HCT116 (cell line): ENCODE measurements at regions not wholly inside any gene's neighbourhood (a gene's known extent, or its start where the extent isn't known, plus 50 kb on each side); places are given as distances from the start of the nearest gene placed in this dataset.

Source experiments
- ATAC-seq: fragments of 200-7000 bp; cut with Tn5 transposase; 2 replicates; pipeline ENCODE4 v1.9.1; 2020; ENCODE audit warnings: mild to moderate bottlenecking, moderate library complexity
- BruUV-seq: library from RNA; stranded (reverse); fragments of 400-500 nt; replicated peaks from 2 replicates; lab custom pipeline; 2021; lab: Mats Ljungman, UMichigan
- CTCF ChIA-PET: fragments of 300-600 bp; sonication (Branson Sonifier 250); formaldehyde crosslinking; loops from one replicate; lab custom pipeline; 2021; ENCODE audit warnings: antibody characterized with exemption; lab: Charles Lee
- POLR2A ChIA-PET: fragments of 300-600, 350-600 bp; sonication (Branson Sonifier 250); formaldehyde crosslinking; loops from one replicate; lab custom pipeline; 2021; ENCODE audit warnings: antibody characterized with exemption; lab: Charles Lee
- RAD21 ChIA-PET, 2 experiments: fragments of 300-600 bp; sonication (Branson Sonifier 250); formaldehyde crosslinking; loops; one replicate each; lab custom pipeline; 2023; ENCODE audit warnings: low total read pairs in 2 of 2; ENCODE audit not compliant: uncharacterized antibody in 2 of 2, unreplicated experiment in 2 of 2, low non-redundant PET in 1 of 2; lab: Charles Lee
- DNase-seq: peaks from one replicate; pipeline ENCODE4 v3.0.0-alpha.2; 2010; ENCODE audit warnings: low read depth, low spot score
- H2AFZ ChIP-seq: fragments of 200-600 bp; shearing (Covaris generic), sonication (generic); 2 replicates; pipeline ENCODE4 v1.6.1; 2017; ENCODE audit warnings: low read depth, mixed run types, mixed read lengths, antibody characterized with exemption, low read length; ENCODE audit not compliant: poor library complexity, severe bottlenecking
- H3K27ac ChIP-seq: 2 replicates; pipeline ENCODE4 v1.5.1; 2012; ENCODE audit warnings: low read depth, low read length
- H3K27me3 ChIP-seq: fragments of 200-600 bp; sonication (generic); 2 replicates; pipeline ENCODE4 v1.6.1; 2016; ENCODE audit warnings: mixed run types, low read length, mixed read lengths; ENCODE audit not compliant: insufficient read depth
- H3K36me3 ChIP-seq, 2 experiments: fragments of 200-500 bp in 1 of 2; fragments of 200-600 bp in 1 of 2; sonication (Bioruptor generic) in 1 of 2; sonication (generic) in 1 of 2; 2 replicates each; pipeline versions ENCODE4 v1.5.1 to v1.6.1; 2014 to 2016; ENCODE audit warnings: low read length in 2 of 2, inconsistent platforms in 1 of 2, mixed read lengths in 1 of 2, mixed run types in 1 of 2; ENCODE audit not compliant: insufficient read depth in 2 of 2, control insufficient read depth in 1 of 2
- H3K4me1 ChIP-seq, 2 experiments: fragments of 200-600 bp in 1 of 2; sonication (generic) in 1 of 2; 2 replicates each; pipeline versions ENCODE4 v1.5.1 to v1.6.1; 2012 to 2017; ENCODE audit warnings: low read length in 2 of 2, inconsistent platforms in 1 of 2, mild to moderate bottlenecking in 1 of 2, mixed read lengths in 1 of 2, mixed run types in 1 of 2, moderate library complexity in 1 of 2; ENCODE audit not compliant: insufficient read depth in 2 of 2, control insufficient read depth in 1 of 2
- H3K4me2 ChIP-seq: fragments of 200-600 bp; sonication (generic); 2 replicates; pipeline ENCODE4 v1.6.1; 2017; ENCODE audit warnings: mixed run types, low read length, mixed read lengths
- H3K4me3 ChIP-seq, 2 experiments: fragments of 200-600 bp in 1 of 2; sonication (generic) in 1 of 2; replicated peaks in 1 of 2; 2 replicates each; pipeline ENCODE4 v1.5.1; 2011 to 2016; ENCODE audit warnings: low read length in 2 of 2, control low read depth in 1 of 2, low read depth in 1 of 2, mild to moderate bottlenecking in 1 of 2, mixed read lengths in 1 of 2, mixed run types in 1 of 2
- H3K79me2 ChIP-seq: fragments of 200-600 bp; sonication (generic); 2 replicates; pipeline ENCODE4 v1.6.1; 2017; ENCODE audit warnings: mild to moderate bottlenecking, mixed run types, low read length, moderate library complexity, mixed read lengths; ENCODE audit not compliant: insufficient read depth
- H3K9ac ChIP-seq: fragments of 200-600 bp; sonication (generic); 2 replicates; pipeline ENCODE4 v1.6.1; 2016; ENCODE audit warnings: low read length, mixed read lengths
- H3K9me2 ChIP-seq: fragments of 200-600 bp; sonication (generic), shearing (Covaris generic); 2 replicates; pipeline ENCODE4 v1.6.1; 2017; ENCODE audit warnings: mixed run types, mild to moderate bottlenecking, moderate library complexity; ENCODE audit not compliant: insufficient read depth
- H3K9me3 ChIP-seq, 2 experiments: fragments of 200-500 bp in 1 of 2; fragments of 200-600 bp in 1 of 2; sonication (Bioruptor generic) in 1 of 2; sonication (generic) in 1 of 2; 2 replicates each; pipeline ENCODE4 v1.6.1; 2014 to 2017; ENCODE audit warnings: low read length in 2 of 2, mixed read lengths in 2 of 2, inconsistent platforms in 1 of 2, low read depth in 1 of 2, mild to moderate bottlenecking in 1 of 2, mixed run types in 1 of 2, moderate library complexity in 1 of 2; ENCODE audit not compliant: control insufficient read depth in 1 of 2, insufficient read depth in 1 of 2
- H4K20me1 ChIP-seq: fragments of 200-600 bp; sonication (generic), shearing (Covaris generic); 2 replicates; pipeline ENCODE4 v1.6.1; 2017; ENCODE audit warnings: mixed run types, mild to moderate bottlenecking, moderate library complexity; ENCODE audit not compliant: insufficient read depth
- ATF3 ChIP-seq: IDR thresholded peaks from 2 replicates; pipeline ENCODE4 v1.6.1; 2012
- CBX3 ChIP-seq: IDR thresholded peaks from 2 replicates; pipeline ENCODE4 v1.6.1; 2012; ENCODE audit warnings: low read depth
- CEBPB ChIP-seq: IDR thresholded peaks from 2 replicates; pipeline ENCODE4 v1.6.1; 2012; ENCODE audit warnings: low read depth
- CTCF ChIP-seq, 3 experiments: fragments of 200-600 bp in 1 of 3; sonication (generic) in 1 of 3; IDR thresholded peaks in 2 of 3; conservative IDR thresholded peaks in 1 of 3; 2 replicates each; pipeline ENCODE4 v1.5.1; 2012 to 2017; ENCODE audit warnings: low read depth in 2 of 3, low read length in 2 of 3, antibody characterized with exemption in 1 of 3, borderline replicate concordance in 1 of 3, control low read depth in 1 of 3, mild to moderate bottlenecking in 1 of 3, mixed read lengths in 1 of 3, mixed run types in 1 of 3, moderate library complexity in 1 of 3; ENCODE audit not compliant: insufficient read depth in 1 of 3
- EZH2 ChIP-seq: fragments of 200-600 bp; sonication (generic); IDR thresholded peaks from 2 replicates; pipeline ENCODE4 v1.6.1; 2017; ENCODE audit warnings: antibody characterized with exemption, mixed run types
- FOSL1 ChIP-seq: IDR thresholded peaks from 2 replicates; pipeline ENCODE4 v1.6.1; 2012; ENCODE audit warnings: low read depth
- MAX ChIP-seq: IDR thresholded peaks from 2 replicates; pipeline ENCODE4 v1.6.1; 2012
- POLR2AphosphoS5 ChIP-seq: IDR thresholded peaks from 2 replicates; pipeline ENCODE4 v1.6.1; 2011; ENCODE audit warnings: mild to moderate bottlenecking, low read depth, low read length, moderate library complexity
- RAD21 ChIP-seq: IDR thresholded peaks from 2 replicates; pipeline ENCODE4 v1.6.1; 2012; ENCODE audit warnings: low read depth, mild to moderate bottlenecking
- REST ChIP-seq: IDR thresholded peaks from 2 replicates; pipeline ENCODE4 v1.6.1; 2012; ENCODE audit warnings: low read depth
- SIN3A ChIP-seq: IDR thresholded peaks from 2 replicates; pipeline ENCODE4 v1.6.1; 2012; ENCODE audit warnings: low read depth
- SP1 ChIP-seq: IDR thresholded peaks from 2 replicates; pipeline ENCODE4 v1.6.1; 2012; ENCODE audit warnings: low read depth
- SRF ChIP-seq: IDR thresholded peaks from 2 replicates; pipeline ENCODE4 v1.6.1; 2012; ENCODE audit warnings: low read depth
- YY1 ChIP-seq: IDR thresholded peaks from 2 replicates; pipeline ENCODE4 v1.6.1; 2011; ENCODE audit warnings: low read length, low read depth, moderate library complexity, mild to moderate bottlenecking; ENCODE audit not compliant: insufficient replicate concordance; ENCODE audit errors: extremely low read depth
- ZBTB33 ChIP-seq: IDR thresholded peaks from 2 replicates; pipeline ENCODE4 v1.6.1; 2011; ENCODE audit warnings: mild to moderate bottlenecking, low read length, moderate library complexity; ENCODE audit not compliant: insufficient replicate concordance; ENCODE audit errors: extremely low read depth
- ZNF274 ChIP-seq: fragments of 200-500 bp; sonication (Bioruptor generic); IDR thresholded peaks from 2 replicates; pipeline ENCODE4 v1.6.1; 2014; ENCODE audit warnings: mild to moderate bottlenecking, low read depth, low read length, inconsistent platforms
- intact Hi-C: fragments of 100-400 bp; cut with micrococcal nuclease; formaldehyde crosslinking; loops from 2 replicates; pipeline ENCODE4 v1.10.0; 2022

GRCh38 chr12:28606967-28607557 is 416.8 kb downstream of the CCDC91 start (continued):
- TF ChIP-seq CBX3: no peak
- no peak for TF ChIP-seq SP1
- no peak for TF ChIP-seq MAX
- TF ChIP-seq RAD21: no peak
- TF ChIP-seq FOSL1: no peak

GRCh38 chr12:28610401-28611114 is 420.3 kb downstream of the CCDC91 start:
- no peak overlapping the region for H3K27ac ChIP-seq
- no peak for TF ChIP-seq SIN3A
- no peak for TF ChIP-seq YY1
- no peak for TF ChIP-seq ZBTB33
- TF ChIP-seq EZH2: no peak
- TF ChIP-seq POLR2AphosphoS5: no peak
- TF ChIP-seq REST: no peak
- TF ChIP-seq SRF: no peak
- no peak for TF ChIP-seq CTCF (IDR thresholded peaks at IDR 0.05 in 2 of 3, conservative IDR thresholded peaks at IDR 0.05 in 1 of 3; ENCODE audit: borderline replicate concordance in 1 of 3, insufficient read depth in 1 of 3, low read depth in 2 of 3, low read length in 2 of 3)
- TF ChIP-seq RAD21: no peak
- TF ChIP-seq ZNF274: no peak
- no peak for TF ChIP-seq CEBPB
- no peak for TF ChIP-seq ATF3

More at GRCh38 chr12:28610401-28611114, 420.3 kb downstream of the CCDC91 start:
- ChIA-PET RAD21 (no interaction called here), POLR2A (no interaction called here), CTCF (no interaction called here)
- no peaks in the 10 kb centered on the region; a peak in 1 of 4 replicates for H3K9me3 ChIP-seq
- intact Hi-C loops: no loop called here
- H3K9ac ChIP-seq: no peak overlapping the region
- H4K20me1 ChIP-seq: no peaks in the 10 kb centered on the region
- no peaks in the 10 kb centered on the region for H3K79me2 ChIP-seq
- H2AFZ ChIP-seq: no peak overlapping the region
- ATAC-seq (0 out of 2 replicates have a peak, but pooled peaks have one; percentile 17), DNase-seq (no peak)
- no peaks in the 10 kb centered on the region for H3K36me3 ChIP-seq
- H3K27me3 ChIP-seq: no peaks in the 10 kb centered on the region
- H3K4me1 ChIP-seq: peaks cover 0 to 14% of the 10 kb centered on the region in 2 experiments; a peak in 1 of 4 replicates
- H3K9me2 ChIP-seq: no peaks in the 10 kb centered on the region
- peak overlapping the region; percentile 29 for H3K4me2 ChIP-seq
- H3K4me3 ChIP-seq: no peak overlapping the region
- BruUV-seq: no TSS peak
